Gastroesophageal sphincter (tissue), 3 donors: ENCODE measurements at regions not wholly inside any gene's neighbourhood (a gene's known extent, or its start where the extent isn't known, plus 50 kb on each side); places are given as distances from the start of the nearest gene placed in this dataset.

ENCODE experiments used
- CTCF ChIP-seq, 4 experiments: fragments of 200-600 bp in 2 of 4; fragments of 450-650 bp in 2 of 4; sonication (generic) in 1 of 4; IDR thresholded peaks; one replicate each; pipeline ENCODE4 v1.5.1; 2017 to 2019; ENCODE audit warnings: antibody characterized with exemption in 4 of 4, mild to moderate bottlenecking in 2 of 4, moderate library complexity in 2 of 4
- POLR2AphosphoS5 ChIP-seq: sonication (generic); formaldehyde crosslinking; IDR thresholded peaks from one replicate; pipeline ENCODE4 v1.6.1; 2017; ENCODE audit warnings: antibody characterized with exemption

GRCh38 chr9:82598241-82599039 lies 464.5 kb downstream of the RASEF start:
- TF ChIP-seq CTCF (IDR thresholded peaks at IDR 0.05) (no peak), POLR2AphosphoS5 (no peak)
